Thyroid gland (tissue), 4 donors: ENCODE measurements at regions not wholly inside any gene's neighbourhood (a gene's known extent, or its start where the extent isn't known, plus 50 kb on each side); places are given as distances from the start of the nearest gene placed in this dataset.

Experiments
- DNase-seq, 2 donors: peaks; one replicate each; pipeline ENCODE4 v3.0.0-alpha.2; 2019
- H3K27ac ChIP-seq, 3 donors: fragments of 200-600 bp; sonication (generic); 1 replicate in 2 of 3; 2 replicates in 1 of 3; pipeline ENCODE4 v1.5.1; 2016 to 2019; ENCODE audit warnings: mild to moderate bottlenecking in 1 of 3, moderate library complexity in 1 of 3
- H3K27me3 ChIP-seq: fragments of 200-600 bp; sonication (generic); one replicate; pipeline ENCODE4 v1.5.1; 2019
- H3K36me3 ChIP-seq, 2 donors: fragments of 200-600 bp; sonication (generic); one replicate each; pipeline ENCODE4 v1.5.1; 2016 to 2019
- H3K4me1 ChIP-seq, 2 donors: fragments of 200-600 bp; sonication (generic); one replicate each; pipeline ENCODE4 v1.5.1; 2017 to 2019
- H3K4me3 ChIP-seq, 3 donors: fragments of 200-600 bp; sonication (generic); replicated peaks in 1 of 3; 1 replicate in 2 of 3; 2 replicates in 1 of 3; pipeline ENCODE4 v1.5.1; 2016; ENCODE audit warnings: mild to moderate bottlenecking in 1 of 3
- H3K9me3 ChIP-seq: fragments of 200-600 bp; sonication (generic); one replicate; pipeline ENCODE4 v1.5.1; 2017
- CTCF ChIP-seq, 6 experiments: fragments of 200-600 bp in 3 of 6; fragments of 450-650 bp in 3 of 6; sonication (generic) in 3 of 6; IDR thresholded peaks; one replicate each; pipeline ENCODE4 v1.5.1; 2016 to 2019; ENCODE audit warnings: antibody characterized with exemption in 6 of 6, mild to moderate bottlenecking in 2 of 6, inconsistent platforms in 1 of 6, moderate library complexity in 1 of 6
- POLR2A ChIP-seq, 2 donors: fragments of 450-650 bp; IDR thresholded peaks; one replicate each; pipeline ENCODE4 v1.6.1; 2017; ENCODE audit warnings: antibody characterized with exemption in 2 of 2, mild to moderate bottlenecking in 2 of 2, moderate library complexity in 1 of 2
- WGBS, 2 donors: methylation state at CpG; one replicate each; pipeline ENCODE4 v1.1.5; 2017; 5-methylcytosine and 5-hydroxymethylcytosine counted together
- intact Hi-C: fragments of 100-400 bp; cut with DNase I; formaldehyde crosslinking; loops from one replicate; pipeline ENCODE4 v1.15.1; 2023

GRCh38 chr3:137615659-137616418 lies 148.3 kb upstream of the SOX14 start:
- H3K36me3 ChIP-seq = no peaks in the 10 kb centered on the region
- TF ChIP-seq POLR2A (IDR thresholded peaks at IDR 0.05) (no peak), CTCF (IDR thresholded peaks at IDR 0.05) (no peak)
- intact Hi-C loops = no loop called here
- no peaks in the 10 kb centered on the region for H3K9me3 ChIP-seq
- no peak for DNase-seq
- H3K4me3 ChIP-seq = no peak overlapping the region
- H3K27me3 ChIP-seq = no peaks in the 10 kb centered on the region
- H3K27ac ChIP-seq = no peak overlapping the region
- no peaks in the 10 kb centered on the region for H3K4me1 ChIP-seq
- 69 to 72% methylated on average over 10 of the region's 10 CpGs for WGBS, 2 donors

GRCh38 chr3:137641879-137642704 lies 122.0 kb upstream of the SOX14 start:
- Histone ChIP-seq H3K36me3 (no peaks in the 10 kb centered on the region), H3K4me3 (no peak overlapping the region), H3K27ac (no peak overlapping the region), H3K9me3 (no peaks in the 10 kb centered on the region), H3K27me3 (no peaks in the 10 kb centered on the region), H3K4me1 (no peaks in the 10 kb centered on the region)
- no peak for TF ChIP-seq CTCF (IDR thresholded peaks at IDR 0.05)
- no peak for TF ChIP-seq POLR2A (IDR thresholded peaks at IDR 0.05)
- 26 to 28% methylated on average over 17 of the region's 17 CpGs for WGBS, 2 donors
- intact Hi-C loops = no loop called here
- no peak for DNase-seq

- H3K27me3 ChIP-seq = no peaks in the 10 kb centered on the region
- no peaks in the 10 kb centered on the region for H3K9me3 ChIP-seq
- DNase-seq = no peak
- H3K36me3 ChIP-seq = no peaks in the 10 kb centered on the region
- TF ChIP-seq CTCF (IDR thresholded peaks at IDR 0.05) = no peak
- TF ChIP-seq POLR2A (IDR thresholded peaks at IDR 0.05) = no peak
- 7 to 8% methylated on average over 10 of the region's 10 CpGs for WGBS, 2 donors
- H3K4me1 ChIP-seq = no peaks in the 10 kb centered on the region
- intact Hi-C loops = no loop called here
- H3K4me3 ChIP-seq = no peak overlapping the region
- H3K27ac ChIP-seq = no peak overlapping the region
Observed at GRCh38 chr3:137642831-137643230, 121.3 kb upstream of the SOX14 start.

- TF ChIP-seq POLR2A (IDR thresholded peaks at IDR 0.05) = no peak
- intact Hi-C loops = no loop called here
- Histone ChIP-seq H3K4me3 (no peak overlapping the region), H3K27ac (no peak overlapping the region), H3K9me3 (no peaks in the 10 kb centered on the region), H3K27me3 (no peaks in the 10 kb centered on the region), H3K4me1 (no peaks in the 10 kb centered on the region), H3K36me3 (no peaks in the 10 kb centered on the region)
- 16 to 19% methylated on average over 5 of the region's 5 CpGs for WGBS, 2 donors
- no peak for DNase-seq
Observed at GRCh38 chr3:137647179-137647578, 116.9 kb upstream of the SOX14 start.

- TF ChIP-seq POLR2A (IDR thresholded peaks at IDR 0.05) (no peak), CTCF (IDR thresholded peaks at IDR 0.05) (no peak)
- H3K4me1 ChIP-seq = no peaks in the 10 kb centered on the region
- intact Hi-C loops = no loop called here
- H3K36me3 ChIP-seq = no peaks in the 10 kb centered on the region
- WGBS, 2 donors = 89 to 91% methylated on average over 2 of the region's 2 CpGs
- no peak for DNase-seq
- H3K9me3 ChIP-seq = no peaks in the 10 kb centered on the region
- no peak overlapping the region for H3K4me3 ChIP-seq
- no peaks in the 10 kb centered on the region for H3K27me3 ChIP-seq
- H3K27ac ChIP-seq = no peak overlapping the region
Observed at GRCh38 chr3:137669519-137670060, 94.5 kb upstream of the SOX14 start.
